ENCODE measurements at regions not wholly inside any gene's neighbourhood (a gene's known extent, or its start where the extent isn't known, plus 50 kb on each side); places are given as distances from the start of the nearest gene placed in this dataset.

DNA sequence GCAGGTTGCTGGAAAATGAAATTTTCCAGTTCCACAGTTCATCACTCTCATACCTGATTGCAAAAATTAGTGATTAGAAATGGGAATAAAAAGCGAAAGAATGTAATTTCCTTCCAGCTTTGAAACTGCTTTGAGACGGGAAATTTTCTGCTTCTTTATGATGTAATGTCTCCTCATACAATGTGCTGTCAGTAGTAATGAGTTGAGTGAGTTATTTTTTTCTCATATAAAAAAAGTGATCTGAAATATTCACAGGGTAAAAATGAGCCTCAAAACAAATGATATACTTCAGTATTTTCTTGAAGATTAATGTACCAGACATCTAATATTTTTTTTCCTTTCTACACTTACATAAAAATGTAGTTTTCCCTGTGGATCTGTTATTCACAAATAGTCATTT, 179.1 kb upstream of the FAT4 start:
- ChIA-PET CTCF (no interaction called here), POLR2A (no interaction called here)
- H3K4me1 ChIP-seq (ENCODE audit: control insufficient read depth in 1 of 2, insufficient read depth in 2 of 2, low read length in 2 of 2): no peaks in the 10 kb centered on the region

DNA sequence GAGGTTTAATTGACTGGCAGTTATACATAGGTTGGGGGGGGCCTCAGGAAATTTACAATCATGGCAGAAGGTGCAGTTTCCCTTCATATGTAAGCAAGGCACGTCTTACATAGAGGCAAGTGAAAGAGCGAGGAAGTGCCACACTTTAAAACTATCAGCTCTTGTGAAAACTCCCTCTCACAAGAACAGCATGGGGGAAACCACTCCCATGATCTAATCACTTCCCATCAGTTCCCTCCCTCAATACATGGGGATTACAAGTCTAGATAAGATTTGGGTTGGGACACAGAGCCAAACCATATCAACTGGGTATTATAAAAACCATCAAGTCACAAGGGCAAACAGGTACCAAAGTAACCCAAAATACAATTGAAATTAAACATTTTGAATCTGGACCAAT, 182.0 kb upstream of the FAT4 start:
- ChIA-PET POLR2A (no interaction called here), RAD21 (ENCODE audit: low non-redundant PET in 1 of 2, low total read pairs in 2 of 2, uncharacterized antibody in 2 of 2, unreplicated experiment in 2 of 2) (no interaction called here), CTCF (no interaction called here)
- Histone ChIP-seq H2AFZ (ENCODE audit: low read depth, low read length, poor library complexity, severe bottlenecking) (no peak overlapping the region), H3K27me3 (ENCODE audit: insufficient read depth, low read length) (no peaks in the 10 kb centered on the region), H3K4me1 (ENCODE audit: control insufficient read depth in 1 of 2, insufficient read depth in 2 of 2, low read length in 2 of 2) (no peaks in the 10 kb centered on the region), H3K79me2 (ENCODE audit: insufficient read depth, low read length) (no peaks in the 10 kb centered on the region), H3K36me3 (ENCODE audit: control insufficient read depth in 1 of 2, insufficient read depth in 2 of 2, low read length in 2 of 2) (no peaks in the 10 kb centered on the region), H3K9me2 (ENCODE audit: insufficient read depth) (no peaks in the 10 kb centered on the region), H3K9me3 (ENCODE audit: control insufficient read depth in 1 of 2, insufficient read depth in 1 of 2, low read depth in 1 of 2, low read length in 2 of 2) (no peaks in the 10 kb centered on the region), H3K4me2 (ENCODE audit: low read length) (no peak overlapping the region), H3K27ac (ENCODE audit: low read depth, low read length) (no peak overlapping the region), H3K9ac (ENCODE audit: low read length) (no peak overlapping the region), H4K20me1 (ENCODE audit: insufficient read depth) (no peaks in the 10 kb centered on the region), H3K4me3 (replicated peaks in 1 of 2; ENCODE audit: low read depth in 1 of 2, low read length in 2 of 2) (no peak overlapping the region)
- ATAC-seq (no peak), DNase-seq (ENCODE audit: low read depth, low spot score) (no peak)
- intact Hi-C loops (cut with micrococcal nuclease): no loop called here
- BruUV-seq (replicated peaks): no TSS peak
- TF ChIP-seq CEBPB (IDR thresholded peaks at IDR 0.05; ENCODE audit: low read depth) (no peak), ELF1 (IDR thresholded peaks at IDR 0.05; ENCODE audit: borderline replicate concordance, low read depth) (no peak), RAD21 (IDR thresholded peaks at IDR 0.05; ENCODE audit: low read depth) (no peak), CBX3 (IDR thresholded peaks at IDR 0.05; ENCODE audit: low read depth) (no peak), YY1 (IDR thresholded peaks at IDR 0.05; ENCODE audit: extremely low read depth, insufficient replicate concordance, low read depth, low read length) (no peak), ZNF274 (IDR thresholded peaks at IDR 0.05; ENCODE audit: low read depth, low read length) (no peak), EZH2 (IDR thresholded peaks at IDR 0.05) (no peak), TCF7L2 (IDR thresholded peaks at IDR 0.05; ENCODE audit: borderline replicate concordance, extremely low read depth, insufficient read depth, insufficient read length) (no peak), POLR2A (IDR thresholded peaks at IDR 0.05; ENCODE audit: borderline replicate concordance, extremely low read depth, insufficient read depth, insufficient read length) (no peak), SIN3A (IDR thresholded peaks at IDR 0.05; ENCODE audit: low read depth) (no peak), EGR1 (IDR thresholded peaks at IDR 0.05; ENCODE audit: low read depth) (no peak), POLR2AphosphoS5 (IDR thresholded peaks at IDR 0.05; ENCODE audit: low read depth, low read length) (no peak)
- TF ChIP-seq, protein P1, sequence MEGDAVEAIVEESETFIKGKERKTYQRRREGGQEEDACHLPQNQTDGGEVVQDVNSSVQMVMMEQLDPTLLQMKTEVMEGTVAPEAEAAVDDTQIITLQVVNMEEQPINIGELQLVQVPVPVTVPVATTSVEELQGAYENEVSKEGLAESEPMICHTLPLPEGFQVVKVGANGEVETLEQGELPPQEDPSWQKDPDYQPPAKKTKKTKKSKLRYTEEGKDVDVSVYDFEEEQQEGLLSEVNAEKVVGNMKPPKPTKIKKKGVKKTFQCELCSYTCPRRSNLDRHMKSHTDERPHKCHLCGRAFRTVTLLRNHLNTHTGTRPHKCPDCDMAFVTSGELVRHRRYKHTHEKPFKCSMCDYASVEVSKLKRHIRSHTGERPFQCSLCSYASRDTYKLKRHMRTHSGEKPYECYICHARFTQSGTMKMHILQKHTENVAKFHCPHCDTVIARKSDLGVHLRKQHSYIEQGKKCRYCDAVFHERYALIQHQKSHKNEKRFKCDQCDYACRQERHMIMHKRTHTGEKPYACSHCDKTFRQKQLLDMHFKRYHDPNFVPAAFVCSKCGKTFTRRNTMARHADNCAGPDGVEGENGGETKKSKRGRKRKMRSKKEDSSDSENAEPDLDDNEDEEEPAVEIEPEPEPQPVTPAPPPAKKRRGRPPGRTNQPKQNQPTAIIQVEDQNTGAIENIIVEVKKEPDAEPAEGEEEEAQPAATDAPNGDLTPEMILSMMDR (IDR thresholded peaks at IDR 0.05 in 2 of 3, conservative IDR thresholded peaks at IDR 0.05 in 1 of 3; ENCODE audit: borderline replicate concordance in 1 of 3, insufficient read depth in 1 of 3, low read depth in 2 of 3, low read length in 2 of 3): no peak
- TF ChIP-seq, protein P2, sequence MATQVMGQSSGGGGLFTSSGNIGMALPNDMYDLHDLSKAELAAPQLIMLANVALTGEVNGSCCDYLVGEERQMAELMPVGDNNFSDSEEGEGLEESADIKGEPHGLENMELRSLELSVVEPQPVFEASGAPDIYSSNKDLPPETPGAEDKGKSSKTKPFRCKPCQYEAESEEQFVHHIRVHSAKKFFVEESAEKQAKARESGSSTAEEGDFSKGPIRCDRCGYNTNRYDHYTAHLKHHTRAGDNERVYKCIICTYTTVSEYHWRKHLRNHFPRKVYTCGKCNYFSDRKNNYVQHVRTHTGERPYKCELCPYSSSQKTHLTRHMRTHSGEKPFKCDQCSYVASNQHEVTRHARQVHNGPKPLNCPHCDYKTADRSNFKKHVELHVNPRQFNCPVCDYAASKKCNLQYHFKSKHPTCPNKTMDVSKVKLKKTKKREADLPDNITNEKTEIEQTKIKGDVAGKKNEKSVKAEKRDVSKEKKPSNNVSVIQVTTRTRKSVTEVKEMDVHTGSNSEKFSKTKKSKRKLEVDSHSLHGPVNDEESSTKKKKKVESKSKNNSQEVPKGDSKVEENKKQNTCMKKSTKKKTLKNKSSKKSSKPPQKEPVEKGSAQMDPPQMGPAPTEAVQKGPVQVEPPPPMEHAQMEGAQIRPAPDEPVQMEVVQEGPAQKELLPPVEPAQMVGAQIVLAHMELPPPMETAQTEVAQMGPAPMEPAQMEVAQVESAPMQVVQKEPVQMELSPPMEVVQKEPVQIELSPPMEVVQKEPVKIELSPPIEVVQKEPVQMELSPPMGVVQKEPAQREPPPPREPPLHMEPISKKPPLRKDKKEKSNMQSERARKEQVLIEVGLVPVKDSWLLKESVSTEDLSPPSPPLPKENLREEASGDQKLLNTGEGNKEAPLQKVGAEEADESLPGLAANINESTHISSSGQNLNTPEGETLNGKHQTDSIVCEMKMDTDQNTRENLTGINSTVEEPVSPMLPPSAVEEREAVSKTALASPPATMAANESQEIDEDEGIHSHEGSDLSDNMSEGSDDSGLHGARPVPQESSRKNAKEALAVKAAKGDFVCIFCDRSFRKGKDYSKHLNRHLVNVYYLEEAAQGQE (IDR thresholded peaks at IDR 0.05; ENCODE audit: low read depth): no peak
- TF ChIP-seq, protein P3, sequence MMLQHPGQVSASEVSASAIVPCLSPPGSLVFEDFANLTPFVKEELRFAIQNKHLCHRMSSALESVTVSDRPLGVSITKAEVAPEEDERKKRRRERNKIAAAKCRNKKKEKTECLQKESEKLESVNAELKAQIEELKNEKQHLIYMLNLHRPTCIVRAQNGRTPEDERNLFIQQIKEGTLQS (IDR thresholded peaks at IDR 0.05): no peak

More for the DNA sequence above, 179.1 kb upstream of the FAT4 start:
- no peaks in the 10 kb centered on the region for H3K27me3 ChIP-seq (ENCODE audit: insufficient read depth, low read length)
- H3K9ac ChIP-seq (ENCODE audit: low read length): no peak overlapping the region
- H3K9me2 ChIP-seq (ENCODE audit: insufficient read depth): no peaks in the 10 kb centered on the region
- H3K9me3 ChIP-seq (ENCODE audit: control insufficient read depth in 1 of 2, insufficient read depth in 1 of 2, low read depth in 1 of 2, low read length in 2 of 2): no peaks in the 10 kb centered on the region
- no peaks in the 10 kb centered on the region for H3K79me2 ChIP-seq (ENCODE audit: insufficient read depth, low read length)
- no peaks in the 10 kb centered on the region for H3K36me3 ChIP-seq (ENCODE audit: control insufficient read depth in 1 of 2, insufficient read depth in 2 of 2, low read length in 2 of 2)
- intact Hi-C loops (cut with micrococcal nuclease): no loop called here
- ATAC-seq (no peak), DNase-seq (ENCODE audit: low read depth, low spot score) (no peak)
- H3K4me2 ChIP-seq (ENCODE audit: low read length): no peak overlapping the region
- H2AFZ ChIP-seq (ENCODE audit: low read depth, low read length, poor library complexity, severe bottlenecking): no peak overlapping the region
- TF ChIP-seq FOSL1 (IDR thresholded peaks at IDR 0.05; ENCODE audit: low read depth) (no peak), SRF (IDR thresholded peaks at IDR 0.05; ENCODE audit: low read depth) (no peak), YY1 (IDR thresholded peaks at IDR 0.05; ENCODE audit: extremely low read depth, insufficient replicate concordance, low read depth, low read length) (no peak), EGR1 (IDR thresholded peaks at IDR 0.05; ENCODE audit: low read depth) (no peak), EZH2phosphoT487 (IDR thresholded peaks at IDR 0.05; ENCODE audit: borderline replicate concordance) (no peak), ELF1 (IDR thresholded peaks at IDR 0.05; ENCODE audit: borderline replicate concordance, low read depth) (no peak)
- no peaks in the 10 kb centered on the region for H4K20me1 ChIP-seq (ENCODE audit: insufficient read depth)
- no TSS peak for BruUV-seq (replicated peaks)
- no peak overlapping the region for H3K27ac ChIP-seq (ENCODE audit: low read depth, low read length)
- RAD21 ChIA-PET (ENCODE audit: low non-redundant PET in 1 of 2, low total read pairs in 2 of 2, uncharacterized antibody in 2 of 2, unreplicated experiment in 2 of 2): no interaction called here
- H3K4me3 ChIP-seq (replicated peaks in 1 of 2; ENCODE audit: low read depth in 1 of 2, low read length in 2 of 2): no peak overlapping the region

Data from HCT116 (cell line).